ENCODE measurements at regions not wholly inside any gene's neighbourhood (a gene's known extent, or its start where the extent isn't known, plus 50 kb on each side); places are given as distances from the start of the nearest gene placed in this dataset.

- no peak for FAIRE-seq
- dilution Hi-C loops (cut with MboI; ENCODE audit: extremely low pct_ligation_motif_present, low sequenced_read_pairs): no loop called here
Measured at GRCh38 chr20:22305381-22305780, 279.0 kb downstream of the FOXA2 start.

DNA sequence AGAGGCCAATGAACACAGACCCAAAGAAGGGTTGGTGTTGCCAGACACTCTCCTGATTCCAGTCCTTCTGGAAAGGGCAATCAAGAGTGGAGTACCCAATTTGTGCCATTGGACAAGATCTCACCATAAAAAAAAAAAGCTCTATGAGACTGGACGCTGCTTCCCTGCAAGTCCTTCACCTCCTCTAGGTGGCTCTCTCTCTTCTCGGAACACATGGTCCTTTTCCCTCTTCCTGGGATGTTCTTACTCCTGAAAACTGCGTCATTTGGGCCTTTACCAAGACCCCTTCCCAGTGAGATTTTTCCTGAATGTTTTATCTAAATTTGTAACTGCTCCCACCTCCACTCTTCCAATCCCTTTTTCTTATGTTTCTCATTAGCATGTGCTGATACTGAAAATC lies 280.8 kb downstream of the FOXA2 start:
- no peak for FAIRE-seq
- dilution Hi-C loops (cut with MboI; ENCODE audit: extremely low pct_ligation_motif_present, low sequenced_read_pairs): no loop called here
- H3K9ac ChIP-seq (ENCODE audit: control insufficient read depth, extremely low read depth, insufficient read depth, low read length): no peak overlapping the region
- H3K9me1 ChIP-seq (ENCODE audit: control insufficient read depth, extremely low read depth, insufficient read depth, low read length): no peaks in the 10 kb centered on the region
- peaks cover 17% of the 10 kb centered on the region for H3K4me1 ChIP-seq (ENCODE audit: control insufficient read depth, extremely low read depth, insufficient read depth, low read length)
- DNase-seq (ENCODE audit: low read depth, low spot score): no peak
- H3K27me3 ChIP-seq (ENCODE audit: control insufficient read depth, extremely low read depth, insufficient read depth, low read length): no peaks in the 10 kb centered on the region
- no peak overlapping the region for H3K4me3 ChIP-seq (ENCODE audit: control insufficient read depth in 2 of 3, extremely low read depth in 1 of 3, insufficient read depth in 2 of 3, low read depth in 1 of 3, low read length in 3 of 3)
- H2AFZ ChIP-seq (ENCODE audit: control insufficient read depth, low read length): no peak overlapping the region
- no peak overlapping the region for H3K27ac ChIP-seq (ENCODE audit: control insufficient read depth, insufficient read depth, low read length)
- no peaks in the 10 kb centered on the region for H3K36me3 ChIP-seq (ENCODE audit: control insufficient read depth in 2 of 2, extremely low read depth in 1 of 2, insufficient read depth in 2 of 2, low read length in 2 of 2)
- H3K4me2 ChIP-seq (ENCODE audit: control insufficient read depth, extremely low read depth, insufficient read depth, low read depth, low read length): no peak overlapping the region
- no peaks in the 10 kb centered on the region for H4K20me1 ChIP-seq (ENCODE audit: control insufficient read depth, extremely low read depth, insufficient read depth, low read length)
- H3K79me2 ChIP-seq (ENCODE audit: control insufficient read depth, insufficient read depth, low read length): no peaks in the 10 kb centered on the region
- H3K9me3 ChIP-seq (ENCODE audit: control insufficient read depth, low read depth, low read length): no peaks in the 10 kb centered on the region
- TF ChIP-seq, protein P1, sequence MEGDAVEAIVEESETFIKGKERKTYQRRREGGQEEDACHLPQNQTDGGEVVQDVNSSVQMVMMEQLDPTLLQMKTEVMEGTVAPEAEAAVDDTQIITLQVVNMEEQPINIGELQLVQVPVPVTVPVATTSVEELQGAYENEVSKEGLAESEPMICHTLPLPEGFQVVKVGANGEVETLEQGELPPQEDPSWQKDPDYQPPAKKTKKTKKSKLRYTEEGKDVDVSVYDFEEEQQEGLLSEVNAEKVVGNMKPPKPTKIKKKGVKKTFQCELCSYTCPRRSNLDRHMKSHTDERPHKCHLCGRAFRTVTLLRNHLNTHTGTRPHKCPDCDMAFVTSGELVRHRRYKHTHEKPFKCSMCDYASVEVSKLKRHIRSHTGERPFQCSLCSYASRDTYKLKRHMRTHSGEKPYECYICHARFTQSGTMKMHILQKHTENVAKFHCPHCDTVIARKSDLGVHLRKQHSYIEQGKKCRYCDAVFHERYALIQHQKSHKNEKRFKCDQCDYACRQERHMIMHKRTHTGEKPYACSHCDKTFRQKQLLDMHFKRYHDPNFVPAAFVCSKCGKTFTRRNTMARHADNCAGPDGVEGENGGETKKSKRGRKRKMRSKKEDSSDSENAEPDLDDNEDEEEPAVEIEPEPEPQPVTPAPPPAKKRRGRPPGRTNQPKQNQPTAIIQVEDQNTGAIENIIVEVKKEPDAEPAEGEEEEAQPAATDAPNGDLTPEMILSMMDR (optimal IDR thresholded peaks at IDR 0.05 in 1 of 3, IDR thresholded peaks at IDR 0.05 in 1 of 3, conservative IDR thresholded peaks at IDR 0.05 in 1 of 3; ENCODE audit: extremely low read depth in 1 of 3, insufficient read depth in 2 of 3, low read length in 3 of 3): peak in 2 of 3 experiments; percentile 18 to 20
- TF ChIP-seq EZH2 (IDR thresholded peaks at IDR 0.05; ENCODE audit: low read length): no peak

More at GRCh38 chr20:22305381-22305780, 279.0 kb downstream of the FOXA2 start:
- no peak overlapping the region for H2AFZ ChIP-seq (ENCODE audit: control insufficient read depth, low read length)
- H3K27me3 ChIP-seq (ENCODE audit: control insufficient read depth, extremely low read depth, insufficient read depth, low read length): no peaks in the 10 kb centered on the region
- no peak overlapping the region for H3K27ac ChIP-seq (ENCODE audit: control insufficient read depth, insufficient read depth, low read length)
- H3K36me3 ChIP-seq (ENCODE audit: control insufficient read depth in 2 of 2, extremely low read depth in 1 of 2, insufficient read depth in 2 of 2, low read length in 2 of 2): no peaks in the 10 kb centered on the region
- no peak overlapping the region for H3K4me2 ChIP-seq (ENCODE audit: control insufficient read depth, extremely low read depth, insufficient read depth, low read depth, low read length)
- TF ChIP-seq, protein P1 (optimal IDR thresholded peaks at IDR 0.05 in 1 of 3, IDR thresholded peaks at IDR 0.05 in 1 of 3, conservative IDR thresholded peaks at IDR 0.05 in 1 of 3; ENCODE audit: extremely low read depth in 1 of 3, insufficient read depth in 2 of 3, low read length in 3 of 3): no peak
- TF ChIP-seq EZH2 (IDR thresholded peaks at IDR 0.05; ENCODE audit: low read length): no peak
- peaks cover 17% of the 10 kb centered on the region for H3K4me1 ChIP-seq (ENCODE audit: control insufficient read depth, extremely low read depth, insufficient read depth, low read length)
- H3K9ac ChIP-seq (ENCODE audit: control insufficient read depth, extremely low read depth, insufficient read depth, low read length): no peak overlapping the region
- DNase-seq (ENCODE audit: low read depth, low spot score): no peak
- H3K9me3 ChIP-seq (ENCODE audit: control insufficient read depth, low read depth, low read length): no peaks in the 10 kb centered on the region
- no peaks in the 10 kb centered on the region for H4K20me1 ChIP-seq (ENCODE audit: control insufficient read depth, extremely low read depth, insufficient read depth, low read length)
- H3K4me3 ChIP-seq (ENCODE audit: control insufficient read depth in 2 of 3, extremely low read depth in 1 of 3, insufficient read depth in 2 of 3, low read depth in 1 of 3, low read length in 3 of 3): no peak overlapping the region
- no peaks in the 10 kb centered on the region for H3K9me1 ChIP-seq (ENCODE audit: control insufficient read depth, extremely low read depth, insufficient read depth, low read length)
- H3K79me2 ChIP-seq (ENCODE audit: control insufficient read depth, insufficient read depth, low read length): no peaks in the 10 kb centered on the region
